H1 (cell line): ENCODE measurements at regions not wholly inside any gene's neighbourhood (a gene's known extent, or its start where the extent isn't known, plus 50 kb on each side); places are given as distances from the start of the nearest gene placed in this dataset.

Experiments used
- CTCF ChIA-PET: fragments of 300-600 bp; sonication (Branson Sonifier 250); formaldehyde crosslinking; loops from one replicate; lab custom pipeline; 2021; ENCODE audit not compliant: partially characterized antibody; lab: Charles Lee
- POLR2A ChIA-PET: fragments of 300-600 bp; sonication (Branson Sonifier 250); formaldehyde crosslinking; loops from one replicate; lab custom pipeline; 2021; ENCODE audit warnings: inconsistent platforms; ENCODE audit not compliant: partially characterized antibody; lab: Charles Lee
- DNase-seq, 2 experiments: peaks; one replicate each; pipeline versions ENCODE4 v3.0.0 to v3.0.0-alpha.2; 2010 to 2022; ENCODE audit warnings: low spot score in 2 of 2, low read depth in 1 of 2, mixed read lengths in 1 of 2
- FAIRE-seq: peaks from 2 replicates; lab custom pipeline; 2011; peaks lifted over from hg19 to GRCh38; lab: Jason Lieb, UNC
- H2AFZ ChIP-seq: 2 replicates; pipeline ENCODE4 v1.8.1; 2012; ENCODE audit warnings: low read length, inconsistent platforms
- H2AK5ac ChIP-seq: 2 replicates; pipeline ENCODE4 v1.6.1; 2013; ENCODE audit warnings: low read depth, low read length
- H2BK120ac ChIP-seq: replicated peaks from 2 replicates; pipeline ENCODE3; 2013; ENCODE audit warnings: low read depth, low read length, inconsistent platforms
- H2BK12ac ChIP-seq: 2 replicates; pipeline ENCODE4 v1.6.1; 2013; ENCODE audit warnings: low read depth, low read length
- H2BK15ac ChIP-seq: 2 replicates; pipeline ENCODE4 v1.6.1; 2013; ENCODE audit warnings: low read length
- H2BK20ac ChIP-seq: 2 replicates; pipeline ENCODE4 v1.6.1; 2013; ENCODE audit warnings: low read length
- H2BK5ac ChIP-seq: 2 replicates; pipeline ENCODE4 v1.6.1; 2013; ENCODE audit warnings: low read depth, low read length
- H3K14ac ChIP-seq: 2 replicates; pipeline ENCODE4 v1.6.1; 2013; ENCODE audit warnings: inconsistent platforms; ENCODE audit not compliant: insufficient read length
- H3K18ac ChIP-seq: 2 replicates; pipeline ENCODE4 v1.6.1; 2013; ENCODE audit warnings: low read length; ENCODE audit errors: extremely low read depth
- H3K23ac ChIP-seq: 2 replicates; pipeline ENCODE4 v1.6.1; 2013; ENCODE audit warnings: inconsistent platforms; ENCODE audit not compliant: insufficient read length
- H3K23me2 ChIP-seq: 2 replicates; pipeline ENCODE4 v1.6.1; 2013; ENCODE audit warnings: low read depth, low read length
- H3K27ac ChIP-seq: 2 replicates; pipeline ENCODE4 v1.6.1; 2011; ENCODE audit warnings: low read depth, low read length, inconsistent platforms
- H3K27me3 ChIP-seq, 4 experiments: replicated peaks in 1 of 4; 1 replicate in 1 of 4; 2 replicates in 3 of 4; pipeline versions ENCODE4 v1.6.1 to v1.8.1; 2011 to 2013; ENCODE audit warnings: low read length in 3 of 4, mild to moderate bottlenecking in 3 of 4, inconsistent platforms in 2 of 4, mixed read lengths in 2 of 4, moderate library complexity in 1 of 4; ENCODE audit not compliant: control insufficient read depth in 3 of 4, insufficient read depth in 3 of 4; ENCODE audit errors: extremely low read depth in 1 of 4
- H3K36me3 ChIP-seq, 4 experiments: 2 replicates each; pipeline versions ENCODE4 v1.6.1 to v1.8.1; 2011 to 2013; ENCODE audit warnings: mild to moderate bottlenecking in 4 of 4, low read length in 3 of 4, moderate library complexity in 2 of 4, control low read depth in 1 of 4, inconsistent platforms in 1 of 4; ENCODE audit not compliant: insufficient read depth in 4 of 4, control insufficient read depth in 2 of 4
- H3K4ac ChIP-seq: replicated peaks from 2 replicates; pipeline ENCODE3; 2013; ENCODE audit warnings: low read length, low read depth, mixed read lengths, inconsistent platforms; ENCODE audit not compliant: insufficient read length
- H3K4me1 ChIP-seq, 4 experiments: replicated peaks in 1 of 4; 1 replicate in 1 of 4; 2 replicates in 3 of 4; pipeline versions ENCODE4 v1.6.1 to v1.8.1; 2011 to 2013; ENCODE audit warnings: low read length in 3 of 4, inconsistent platforms in 2 of 4, mixed read lengths in 1 of 4; ENCODE audit not compliant: insufficient read depth in 4 of 4, control insufficient read depth in 3 of 4
- H3K4me2 ChIP-seq, 2 experiments: 2 replicates each; pipeline versions ENCODE4 v1.6.1 to v1.8.1; 2011 to 2013; ENCODE audit warnings: low read depth in 2 of 2, low read length in 2 of 2, control low read depth in 1 of 2, inconsistent platforms in 1 of 2, mild to moderate bottlenecking in 1 of 2; ENCODE audit not compliant: insufficient read depth in 1 of 2
- H3K4me3 ChIP-seq, 4 experiments: fragments of 200-600, 300-600 bp in 1 of 4; sonication (generic), shearing (Covaris generic), sonication (Bioruptor Twin) in 1 of 4; 2 replicates each; pipeline versions ENCODE4 v1.5.1 to v1.8.1; 2011 to 2016; ENCODE audit warnings: low read length in 4 of 4, low read depth in 3 of 4, control low read depth in 2 of 4, inconsistent platforms in 2 of 4, mild to moderate bottlenecking in 2 of 4, mixed read lengths in 1 of 4, moderate library complexity in 1 of 4; ENCODE audit not compliant: insufficient read depth in 2 of 4; ENCODE audit errors: extremely low read depth in 1 of 4
- H3K56ac ChIP-seq: replicated peaks from 2 replicates; pipeline ENCODE3; 2013; ENCODE audit warnings: low read depth, mild to moderate bottlenecking, mixed read lengths, low read length, inconsistent platforms; ENCODE audit not compliant: insufficient read length
- H3K79me1 ChIP-seq: 2 replicates; pipeline ENCODE4 v1.6.1; 2013; ENCODE audit warnings: low read depth, low read length, control low read depth
- H3K79me2 ChIP-seq, 2 experiments: 2 replicates each; pipeline versions ENCODE4 v1.6.1 to v1.8.1; 2012 to 2013; ENCODE audit warnings: low read length in 2 of 2, mild to moderate bottlenecking in 2 of 2, inconsistent platforms in 1 of 2; ENCODE audit not compliant: insufficient read depth in 2 of 2, control insufficient read depth in 1 of 2
- H3K9ac ChIP-seq, 4 experiments: replicated peaks in 1 of 4; 1 replicate in 1 of 4; 2 replicates in 3 of 4; pipeline versions ENCODE4 v1.6.1 to v1.8.1; 2011 to 2013; ENCODE audit warnings: low read depth in 3 of 4, low read length in 3 of 4, control low read depth in 2 of 4, mild to moderate bottlenecking in 2 of 4, moderate library complexity in 2 of 4, inconsistent platforms in 1 of 4; ENCODE audit errors: extremely low read depth in 1 of 4
- H3K9me3 ChIP-seq, 2 experiments: 2 replicates each; pipeline versions ENCODE4 v1.6.1 to v1.8.1; 2012 to 2013; ENCODE audit warnings: mild to moderate bottlenecking in 2 of 2, moderate library complexity in 2 of 2, control low read depth in 1 of 2, inconsistent platforms in 1 of 2, low read depth in 1 of 2, low read length in 1 of 2, mixed read lengths in 1 of 2; ENCODE audit not compliant: insufficient read depth in 2 of 2
- H4K20me1 ChIP-seq, 2 experiments: replicated peaks in 1 of 2; 2 replicates each; pipeline versions ENCODE3 to v1.8.1; 2011 to 2013; ENCODE audit warnings: inconsistent platforms in 2 of 2, low read length in 2 of 2, mild to moderate bottlenecking in 1 of 2; ENCODE audit not compliant: insufficient read depth in 2 of 2, control insufficient read depth in 1 of 2
- H4K5ac ChIP-seq: 2 replicates; pipeline ENCODE4 v1.6.1; 2013; ENCODE audit warnings: low read length, low read depth, mixed read lengths, inconsistent platforms; ENCODE audit not compliant: insufficient read length
- H4K8ac ChIP-seq: 2 replicates; pipeline ENCODE4 v1.8.0; 2013; ENCODE audit warnings: mild to moderate bottlenecking, moderate library complexity, low read length, inconsistent platforms; ENCODE audit not compliant: insufficient read depth; ENCODE audit errors: extremely low read depth
- H4K91ac ChIP-seq: replicated peaks from 2 replicates; pipeline ENCODE3; 2013; ENCODE audit warnings: low read length, mixed read lengths, inconsistent platforms; ENCODE audit not compliant: insufficient read length
- BCL11A ChIP-seq, 2 experiments: IDR thresholded peaks; one replicate each; pipeline ENCODE4 v1.6.1; 2011; ENCODE audit warnings: low read depth in 2 of 2, low read length in 2 of 2, mild to moderate bottlenecking in 2 of 2
- E2F6 ChIP-seq: IDR thresholded peaks from 2 replicates; pipeline ENCODE4 v1.6.1; 2012; ENCODE audit warnings: inconsistent platforms
- KDM4A ChIP-seq: IDR thresholded peaks from one replicate; pipeline ENCODE4 v1.7.1; 2012; ENCODE audit warnings: low read depth, mild to moderate bottlenecking, moderate library complexity, low read length, inconsistent platforms; ENCODE audit not compliant: severe bottlenecking
- POU5F1 ChIP-seq: IDR thresholded peaks from 2 replicates; pipeline ENCODE4 v1.6.1; 2011; ENCODE audit warnings: low read depth, mild to moderate bottlenecking, low read length, moderate library complexity
- WGBS, 2 experiments: shearing (Covaris generic) in 1 of 2; methylation state at CpG; one replicate each; pipeline versions ENCODE4 v1.1.6 to v1.1.7; 2013 to 2015; ENCODE audit warnings: low lambda C conversion rate in 2 of 2, mixed read lengths in 2 of 2, inconsistent platforms in 1 of 2, low coverage in 1 of 2, missing lambda C conversion rate in 1 of 2; ENCODE audit not compliant: insufficient replicate concordance in 2 of 2, insufficient coverage in 1 of 2, insufficient read length in 1 of 2; ENCODE audit errors: extremely low coverage in 1 of 2, missing lambda C conversion rate in 1 of 2; 5-methylcytosine and 5-hydroxymethylcytosine counted together

GRCh38 chr10:3446221-3446620 is 273.6 kb upstream of the PITRM1 start:
- Histone ChIP-seq H2BK5ac (no peak overlapping the region), H3K79me1 (no peaks in the 10 kb centered on the region), H2BK20ac (no peak overlapping the region), H3K56ac (no peak overlapping the region), H2BK120ac (no peak overlapping the region), H4K8ac (no peak overlapping the region), H3K9ac (no peak overlapping the region), H3K36me3 (no peaks in the 10 kb centered on the region), H3K4me2 (no peak overlapping the region), H3K27me3 (no peaks in the 10 kb centered on the region), H3K14ac (no peak overlapping the region), H3K79me2 (no peaks in the 10 kb centered on the region), H2BK15ac (no peak overlapping the region), H3K27ac (no peak overlapping the region), H2AK5ac (no peak overlapping the region), H4K20me1 (no peaks in the 10 kb centered on the region), H2BK12ac (no peak overlapping the region), H3K4me1 (peaks cover 0 to 3% (median 1%) of the 10 kb centered on the region in 4 experiments; a peak in 2 of 7 replicates), H4K5ac (no peak overlapping the region), H3K4me3 (no peak overlapping the region), H3K9me3 (no peaks in the 10 kb centered on the region; a peak in 1 of 4 replicates), H3K18ac (no peak overlapping the region), H4K91ac (no peak overlapping the region), H3K23me2 (no peaks in the 10 kb centered on the region), H2AFZ (no peak overlapping the region), H3K4ac (no peak overlapping the region), H3K23ac (no peak overlapping the region)
- no peak for DNase-seq
- ChIA-PET POLR2A (no interaction called here), CTCF (interaction anchor here (1.0 kb wide), 1 partner anchor 10 kb away, joined by 3 read pairs; no protein-coding TSS in a partner anchor)
- 85% methylated on average over 4 of the region's 4 CpGs; no CpG with 5 or more reads in 1 of the 2 experiments for WGBS, 2 experiments
- no peak for FAIRE-seq
- TF ChIP-seq BCL11A (IDR thresholded peaks at IDR 0.05; ENCODE audit: low read depth in 2 of 2, low read length in 2 of 2) (no peak), POU5F1 (no peak), KDM4A (no peak), E2F6 (no peak)
